ENCODE measurements at regions not wholly inside any gene's neighbourhood (a gene's known extent, or its start where the extent isn't known, plus 50 kb on each side); places are given as distances from the start of the nearest gene placed in this dataset.

DNA sequence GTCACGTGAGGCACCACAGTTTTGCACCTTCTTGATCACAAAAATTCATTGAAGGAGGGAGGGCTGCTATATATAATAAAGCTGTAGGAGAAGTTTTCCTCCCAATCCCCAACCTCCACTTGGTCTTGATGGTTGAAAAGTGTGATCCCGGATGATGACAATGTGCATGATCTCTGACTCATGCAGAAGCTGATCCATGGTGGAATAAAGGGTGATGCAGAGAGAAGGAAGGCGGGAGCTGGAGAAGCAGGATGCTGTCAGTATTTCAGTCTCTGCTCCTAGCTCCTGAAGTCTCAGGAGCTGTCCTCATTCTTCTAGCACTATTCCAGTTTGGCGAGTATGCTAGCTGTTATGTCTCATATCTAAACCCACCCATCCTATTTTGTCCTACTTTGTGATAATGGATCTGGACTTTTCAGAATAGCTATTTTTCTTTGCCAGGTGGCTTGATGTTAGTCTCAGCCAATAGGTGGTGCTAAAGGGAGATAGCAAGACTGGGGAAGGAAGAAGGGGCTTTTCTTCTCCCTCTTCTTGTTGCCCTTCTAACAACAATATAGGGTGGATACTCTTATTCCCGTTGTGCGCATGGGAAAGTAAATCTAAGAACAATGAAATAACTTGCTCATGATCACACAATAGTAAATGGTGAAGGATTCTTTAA is 65.6 kb upstream of the HTR2A start:
- no peak overlapping the region for H3K27ac ChIP-seq
- no peak for TF ChIP-seq ZFX (IDR thresholded peaks at IDR 0.05; ENCODE audit: borderline replicate concordance)
- TF ChIP-seq, protein P1, sequence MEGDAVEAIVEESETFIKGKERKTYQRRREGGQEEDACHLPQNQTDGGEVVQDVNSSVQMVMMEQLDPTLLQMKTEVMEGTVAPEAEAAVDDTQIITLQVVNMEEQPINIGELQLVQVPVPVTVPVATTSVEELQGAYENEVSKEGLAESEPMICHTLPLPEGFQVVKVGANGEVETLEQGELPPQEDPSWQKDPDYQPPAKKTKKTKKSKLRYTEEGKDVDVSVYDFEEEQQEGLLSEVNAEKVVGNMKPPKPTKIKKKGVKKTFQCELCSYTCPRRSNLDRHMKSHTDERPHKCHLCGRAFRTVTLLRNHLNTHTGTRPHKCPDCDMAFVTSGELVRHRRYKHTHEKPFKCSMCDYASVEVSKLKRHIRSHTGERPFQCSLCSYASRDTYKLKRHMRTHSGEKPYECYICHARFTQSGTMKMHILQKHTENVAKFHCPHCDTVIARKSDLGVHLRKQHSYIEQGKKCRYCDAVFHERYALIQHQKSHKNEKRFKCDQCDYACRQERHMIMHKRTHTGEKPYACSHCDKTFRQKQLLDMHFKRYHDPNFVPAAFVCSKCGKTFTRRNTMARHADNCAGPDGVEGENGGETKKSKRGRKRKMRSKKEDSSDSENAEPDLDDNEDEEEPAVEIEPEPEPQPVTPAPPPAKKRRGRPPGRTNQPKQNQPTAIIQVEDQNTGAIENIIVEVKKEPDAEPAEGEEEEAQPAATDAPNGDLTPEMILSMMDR (IDR thresholded peaks at IDR 0.05) = peak; percentile 61

DNA sequence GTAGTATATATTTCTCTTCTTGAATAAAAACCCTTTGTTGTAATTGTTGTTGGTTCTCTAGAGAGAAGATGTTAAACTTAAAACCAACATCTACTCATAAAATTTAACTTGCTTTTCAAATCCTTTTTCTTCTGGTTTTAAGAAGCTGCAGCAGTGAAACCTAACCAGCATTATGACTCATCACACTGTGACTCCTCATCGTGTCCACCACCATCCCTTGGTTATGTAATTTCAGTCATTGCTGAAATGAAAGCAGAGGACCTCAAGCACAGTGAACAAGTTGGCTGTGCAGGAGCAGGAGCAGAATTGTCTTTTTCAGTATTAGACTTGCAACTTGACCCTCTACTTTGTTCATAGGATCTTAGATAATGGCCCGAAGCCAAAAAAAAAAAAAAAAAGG is 64.9 kb upstream of the HTR2A start:
- no peak overlapping the region for H3K27ac ChIP-seq
- TF ChIP-seq, protein P1 (IDR thresholded peaks at IDR 0.05) = no peak
- TF ChIP-seq ZFX (IDR thresholded peaks at IDR 0.05; ENCODE audit: borderline replicate concordance) = no peak

DNA sequence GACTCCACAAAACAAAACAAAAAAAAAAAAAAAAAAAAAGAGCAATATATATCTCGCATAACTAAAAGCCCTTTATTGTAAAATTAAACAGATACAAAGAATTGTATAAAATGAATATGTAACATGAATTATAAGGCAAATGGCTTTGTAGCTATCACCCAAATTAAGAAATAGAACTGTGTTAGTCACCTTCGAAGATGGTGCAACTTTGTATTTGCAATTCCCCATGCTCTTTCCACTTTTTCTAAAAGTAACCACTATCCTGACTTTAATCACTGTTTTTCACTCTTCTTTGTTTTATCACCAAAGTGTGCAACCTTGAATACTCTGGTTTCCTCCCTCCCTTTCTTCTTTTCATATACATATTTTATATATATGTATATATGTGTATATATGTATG is 57.1 kb upstream of the HTR2A start:
- no peak overlapping the region for H3K27ac ChIP-seq
- TF ChIP-seq, protein P1 (IDR thresholded peaks at IDR 0.05) = no peak
- no peak for TF ChIP-seq ZFX (IDR thresholded peaks at IDR 0.05; ENCODE audit: borderline replicate concordance)

DNA sequence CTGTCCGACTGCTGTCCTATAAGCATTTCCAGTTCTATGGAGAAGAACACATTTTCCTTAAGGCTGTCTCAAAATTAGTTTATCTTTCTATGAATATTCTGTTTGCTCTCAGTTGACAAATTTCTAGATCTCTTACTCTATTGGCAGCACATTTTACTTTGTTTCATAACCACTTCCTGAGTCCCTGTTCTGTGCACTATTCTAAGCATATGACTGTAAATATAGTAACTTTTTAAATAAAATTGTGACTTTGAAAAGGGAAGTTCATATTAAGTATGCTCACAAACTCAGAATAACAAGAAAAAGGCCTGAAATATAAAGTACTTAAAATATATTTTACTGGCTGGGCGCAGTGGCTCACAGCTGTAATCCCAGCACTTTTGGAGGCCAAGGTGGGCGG is 56.5 kb upstream of the HTR2A start:
- no peak overlapping the region for H3K27ac ChIP-seq
- TF ChIP-seq, protein P1 (IDR thresholded peaks at IDR 0.05) = no peak
- no peak for TF ChIP-seq ZFX (IDR thresholded peaks at IDR 0.05; ENCODE audit: borderline replicate concordance)

DNA sequence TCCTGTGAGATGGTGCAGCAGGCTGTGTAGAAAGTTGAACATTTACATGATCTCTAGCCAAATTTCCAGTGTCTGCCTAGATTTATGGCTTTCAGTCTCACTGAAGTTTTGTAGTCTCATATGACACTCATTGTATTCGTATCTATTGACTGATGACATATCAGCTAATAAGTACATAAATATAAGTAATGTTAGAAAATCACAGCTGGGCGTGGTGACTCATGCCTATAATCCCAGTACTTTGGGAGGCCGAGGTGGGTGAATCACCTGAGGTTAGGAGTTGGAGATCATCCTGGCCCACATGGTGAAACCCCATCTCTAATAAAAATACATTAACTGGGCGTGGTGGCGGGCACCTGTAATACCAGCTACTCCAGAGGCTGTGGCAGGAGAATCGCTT is 54.7 kb upstream of the HTR2A start:
- no peak overlapping the region for H3K27ac ChIP-seq
- TF ChIP-seq ZFX (IDR thresholded peaks at IDR 0.05; ENCODE audit: borderline replicate concordance) = no peak
- TF ChIP-seq, protein P1 (IDR thresholded peaks at IDR 0.05) = no peak

DNA sequence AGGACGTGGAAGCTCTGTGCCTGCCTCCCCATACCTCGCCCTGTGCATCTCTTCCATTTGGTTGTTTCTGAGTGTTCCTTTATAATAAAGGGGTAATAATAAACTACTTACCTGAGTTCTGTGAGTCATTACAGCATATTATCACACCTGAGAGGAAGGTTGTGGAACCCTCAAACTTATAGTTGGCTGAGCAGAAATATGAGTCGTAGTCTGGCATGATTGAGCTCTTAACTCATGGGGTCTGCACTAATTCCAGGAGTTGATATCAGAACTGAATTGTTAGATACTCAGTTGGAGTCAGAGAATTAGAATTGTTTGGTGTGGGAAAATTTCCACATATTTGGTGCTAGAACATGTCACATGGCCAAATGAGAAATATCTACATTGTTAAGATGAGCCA is 52.4 kb upstream of the HTR2A start:
- no peak overlapping the region for H3K27ac ChIP-seq
- TF ChIP-seq, protein P1 (IDR thresholded peaks at IDR 0.05) = no peak
- no peak for TF ChIP-seq ZFX (IDR thresholded peaks at IDR 0.05; ENCODE audit: borderline replicate concordance)

DNA sequence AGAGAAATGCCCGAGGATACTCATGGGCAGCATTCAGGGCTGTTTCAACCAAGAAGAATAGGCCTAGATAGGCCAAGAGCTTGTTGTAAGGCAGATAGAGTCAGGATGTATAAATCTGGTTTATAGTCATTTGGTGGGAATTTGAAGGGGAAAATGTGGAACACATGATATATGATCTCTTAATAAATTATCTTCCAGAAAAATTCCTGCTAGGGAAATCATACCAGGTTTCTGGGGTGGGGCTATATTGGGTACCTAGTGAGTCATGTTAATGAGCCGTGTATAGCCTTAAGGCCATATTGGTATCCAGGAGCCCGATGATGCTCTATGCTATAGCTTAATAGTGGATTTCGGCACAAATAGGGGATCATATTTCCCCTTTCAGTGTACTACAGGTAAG is 51.5 kb upstream of the HTR2A start:
- no peak for TF ChIP-seq ZFX (IDR thresholded peaks at IDR 0.05; ENCODE audit: borderline replicate concordance)
- TF ChIP-seq, protein P1 (IDR thresholded peaks at IDR 0.05) = no peak

More for the DNA sequence above, 51.5 kb upstream of the HTR2A start:
- H3K27ac ChIP-seq = no peak overlapping the region

Measured in 22Rv1 (cell line).